Loucy (cell line): ENCODE measurements at regions not wholly inside any gene's neighbourhood (a gene's known extent, or its start where the extent isn't known, plus 50 kb on each side); places are given as distances from the start of the nearest gene placed in this dataset.

ENCODE experiments used
- H2AFZ ChIP-seq: fragments of 200-600 bp; sonication (generic); 2 replicates; pipeline ENCODE4 v1.6.0; 2016; ENCODE audit warnings: antibody characterized with exemption, mild to moderate bottlenecking, low read length, moderate library complexity
- H3F3A ChIP-seq: fragments of 200-600 bp; 2 replicates; pipeline ENCODE4 v1.6.0; 2016; ENCODE audit warnings: antibody characterized with exemption, low read depth, mild to moderate bottlenecking
- H3K27me3 ChIP-seq: fragments of 200-600 bp; sonication (generic); 2 replicates; pipeline ENCODE4 v1.6.1; 2014; ENCODE audit warnings: low read length, mild to moderate bottlenecking; ENCODE audit not compliant: insufficient read depth, poor library complexity, severe bottlenecking
- H3K36me3 ChIP-seq: fragments of 200-600 bp; sonication (generic); 2 replicates; pipeline ENCODE4 v1.6.1; 2016; ENCODE audit warnings: low read length; ENCODE audit not compliant: insufficient read depth
- H3K4me1 ChIP-seq: fragments of 200-600 bp; sonication (generic); 2 replicates; pipeline ENCODE4 v1.5.1; 2014; ENCODE audit warnings: low read length, mild to moderate bottlenecking; ENCODE audit not compliant: insufficient read depth, poor library complexity, severe bottlenecking
- H3K4me2 ChIP-seq: fragments of 200-600 bp; sonication (generic); 2 replicates; pipeline ENCODE4 v1.6.0; 2014; ENCODE audit warnings: antibody characterized with exemption, low read length, low read depth, mild to moderate bottlenecking; ENCODE audit not compliant: poor library complexity, severe bottlenecking
- H3K4me3 ChIP-seq: fragments of 200-600 bp; sonication (generic); 2 replicates; pipeline ENCODE4 v1.5.1; 2014; ENCODE audit warnings: low read length, mild to moderate bottlenecking, mixed read lengths; ENCODE audit not compliant: poor library complexity, severe bottlenecking
- H3K79me2 ChIP-seq: fragments of 200-600 bp; sonication (generic); 2 replicates; pipeline ENCODE4 v1.6.1; 2014; ENCODE audit warnings: low read length; ENCODE audit not compliant: insufficient read depth
- H3K9ac ChIP-seq: fragments of 200-600 bp; sonication (generic); 2 replicates; pipeline ENCODE4 v1.6.0; 2014; ENCODE audit warnings: mild to moderate bottlenecking, low read depth, low read length, moderate library complexity; ENCODE audit not compliant: poor library complexity, severe bottlenecking
- H3K9me2 ChIP-seq: fragments of 200-600 bp; sonication (generic); replicated peaks from 2 replicates; pipeline ENCODE4 v1.6.1; 2016; ENCODE audit warnings: low read depth, low read length, mixed read lengths
- H3K9me3 ChIP-seq: fragments of 200-600 bp; sonication (generic); 2 replicates; pipeline ENCODE4 v1.6.1; 2014; ENCODE audit warnings: mild to moderate bottlenecking, antibody characterized with exemption, low read length, low read depth; ENCODE audit not compliant: insufficient read depth
- H4K20me1 ChIP-seq: fragments of 200-600 bp; sonication (generic); 2 replicates; pipeline ENCODE4 v1.6.0; 2014; ENCODE audit warnings: antibody characterized with exemption, low read length, mild to moderate bottlenecking; ENCODE audit not compliant: insufficient read depth, poor library complexity, severe bottlenecking
- CTCF ChIP-seq: fragments of 200-600 bp; sonication (generic); conservative IDR thresholded peaks from 2 replicates; pipeline ENCODE4 v1.5.1; 2014; ENCODE audit warnings: mild to moderate bottlenecking, antibody characterized with exemption, low read length
- EZH2phosphoT487 ChIP-seq: fragments of 200-600 bp; IDR thresholded peaks from 2 replicates; pipeline ENCODE4 v1.6.1; 2018; ENCODE audit warnings: antibody characterized with exemption, mild to moderate bottlenecking, moderate library complexity, borderline replicate concordance

GRCh38 chr4:188839704-188840103 is 700.5 kb downstream of the TRIML1 start:
- Histone ChIP-seq H4K20me1 (no peaks in the 10 kb centered on the region), H3F3A (no peaks in the 10 kb centered on the region), H3K9me2 (no peaks in the 10 kb centered on the region), H3K4me1 (no peaks in the 10 kb centered on the region), H3K79me2 (no peaks in the 10 kb centered on the region), H3K36me3 (no peaks in the 10 kb centered on the region), H3K4me3 (no peak overlapping the region), H2AFZ (no peak overlapping the region), H3K27me3 (no peaks in the 10 kb centered on the region), H3K9me3 (no peaks in the 10 kb centered on the region), H3K9ac (no peak overlapping the region), H3K4me2 (no peak overlapping the region)
- no peak for TF ChIP-seq EZH2phosphoT487
- TF ChIP-seq CTCF = no peak

GRCh38 chr4:188841523-188841922 is 702.3 kb downstream of the TRIML1 start:
- no peak overlapping the region for H3K9ac ChIP-seq
- H2AFZ ChIP-seq = no peak overlapping the region
- no peaks in the 10 kb centered on the region for H3K9me3 ChIP-seq
- no peaks in the 10 kb centered on the region for H3K4me1 ChIP-seq
- H3K9me2 ChIP-seq = no peaks in the 10 kb centered on the region
- no peak for TF ChIP-seq EZH2phosphoT487
- TF ChIP-seq CTCF = no peak
- no peaks in the 10 kb centered on the region for H3K36me3 ChIP-seq
- no peaks in the 10 kb centered on the region for H3F3A ChIP-seq
- no peak overlapping the region for H3K4me2 ChIP-seq
- no peaks in the 10 kb centered on the region for H4K20me1 ChIP-seq
- H3K27me3 ChIP-seq = no peaks in the 10 kb centered on the region
- H3K4me3 ChIP-seq = no peak overlapping the region
- no peaks in the 10 kb centered on the region for H3K79me2 ChIP-seq

- no peaks in the 10 kb centered on the region for H3F3A ChIP-seq
Observed at GRCh38 chr4:188854436-188854835, 715.2 kb downstream of the TRIML1 start.

More at GRCh38 chr4:188854436-188854835, 715.2 kb downstream of the TRIML1 start:
- H3K36me3 ChIP-seq = no peaks in the 10 kb centered on the region
- TF ChIP-seq EZH2phosphoT487 = no peak
- no peak for TF ChIP-seq CTCF
- no peaks in the 10 kb centered on the region for H3K4me1 ChIP-seq
- H4K20me1 ChIP-seq = no peaks in the 10 kb centered on the region
- no peak overlapping the region for H3K4me2 ChIP-seq
- H3K4me3 ChIP-seq = no peak overlapping the region
- no peaks in the 10 kb centered on the region for H3K27me3 ChIP-seq
- H3K9me2 ChIP-seq = no peaks in the 10 kb centered on the region
- no peak overlapping the region for H3K9ac ChIP-seq
- no peak overlapping the region for H2AFZ ChIP-seq
- no peaks in the 10 kb centered on the region for H3K79me2 ChIP-seq
- peaks cover 5% of the 10 kb centered on the region; the same call in 1 of the 2 replicates for H3K9me3 ChIP-seq
